ENCODE measurements at regions not wholly inside any gene's neighbourhood (a gene's known extent, or its start where the extent isn't known, plus 50 kb on each side); places are given as distances from the start of the nearest gene placed in this dataset.

DNA sequence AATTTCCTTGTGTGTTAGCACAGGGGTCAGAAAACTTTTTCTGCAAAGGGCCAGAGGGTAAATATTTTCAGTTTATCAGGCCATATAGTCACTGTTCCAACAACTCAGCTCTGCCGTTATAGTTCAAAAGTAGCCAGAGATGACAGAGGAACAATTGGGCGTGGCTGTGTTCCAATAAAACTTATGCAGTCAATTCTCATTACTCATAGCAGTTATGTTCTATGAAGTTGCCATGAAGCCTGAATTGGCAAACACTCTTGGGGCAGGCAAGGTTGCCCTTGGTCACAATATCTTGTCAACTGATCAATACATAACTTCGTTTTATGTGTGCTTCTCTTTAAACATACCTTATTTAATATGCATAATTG, 304.2 kb downstream of the TFAP2C start:
- no peak for TF ChIP-seq POLR2AphosphoS5 (IDR thresholded peaks at IDR 0.05; ENCODE audit: borderline replicate concordance, low read depth, low read length)
- TF ChIP-seq EZH2 (IDR thresholded peaks at IDR 0.05), result no peak
- TF ChIP-seq FOXP2 (optimal IDR thresholded peaks at IDR 0.05; ENCODE audit: control extremely low read depth, extremely low read length, insufficient read depth), result no peak
